GM12891 (cell line): ENCODE measurements at regions not wholly inside any gene's neighbourhood (a gene's known extent, or its start where the extent isn't known, plus 50 kb on each side); places are given as distances from the start of the nearest gene placed in this dataset.

Experiments
- DNase-seq: peaks from one replicate; pipeline ENCODE4 v3.0.0; 2011; ENCODE audit warnings: low spot score; ENCODE audit not compliant: insufficient read length
- FAIRE-seq: peaks from 2 replicates; lab custom pipeline; 2011; peaks lifted over from hg19 to GRCh38; lab: Jason Lieb, UNC
- PAX5 ChIP-seq: IDR thresholded peaks from 2 replicates; pipeline ENCODE4 v1.6.1; 2011; ENCODE audit warnings: low read length, moderate library complexity, mild to moderate bottlenecking; ENCODE audit not compliant: insufficient read depth, severe bottlenecking
- POLR2A ChIP-seq: IDR thresholded peaks from 2 replicates; pipeline ENCODE4 v1.6.1; 2011; ENCODE audit warnings: low read depth, low read length, control low read depth
- POLR2AphosphoS5 ChIP-seq: IDR thresholded peaks from 2 replicates; pipeline ENCODE4 v1.6.1; 2011; ENCODE audit warnings: low read depth, low read length, control low read depth
- POU2F2 ChIP-seq: IDR thresholded peaks from 2 replicates; pipeline ENCODE4 v1.6.1; 2011; ENCODE audit warnings: low read depth, mild to moderate bottlenecking, control low read depth, low read length, moderate library complexity
- SPI1 ChIP-seq: IDR thresholded peaks from 2 replicates; pipeline ENCODE4 v1.6.1; 2011; ENCODE audit warnings: low read depth, low read length, control low read depth
- TAF1 ChIP-seq: IDR thresholded peaks from 2 replicates; pipeline ENCODE4 v1.6.1; 2011; ENCODE audit warnings: low read depth, low read length, control low read depth

DNA sequence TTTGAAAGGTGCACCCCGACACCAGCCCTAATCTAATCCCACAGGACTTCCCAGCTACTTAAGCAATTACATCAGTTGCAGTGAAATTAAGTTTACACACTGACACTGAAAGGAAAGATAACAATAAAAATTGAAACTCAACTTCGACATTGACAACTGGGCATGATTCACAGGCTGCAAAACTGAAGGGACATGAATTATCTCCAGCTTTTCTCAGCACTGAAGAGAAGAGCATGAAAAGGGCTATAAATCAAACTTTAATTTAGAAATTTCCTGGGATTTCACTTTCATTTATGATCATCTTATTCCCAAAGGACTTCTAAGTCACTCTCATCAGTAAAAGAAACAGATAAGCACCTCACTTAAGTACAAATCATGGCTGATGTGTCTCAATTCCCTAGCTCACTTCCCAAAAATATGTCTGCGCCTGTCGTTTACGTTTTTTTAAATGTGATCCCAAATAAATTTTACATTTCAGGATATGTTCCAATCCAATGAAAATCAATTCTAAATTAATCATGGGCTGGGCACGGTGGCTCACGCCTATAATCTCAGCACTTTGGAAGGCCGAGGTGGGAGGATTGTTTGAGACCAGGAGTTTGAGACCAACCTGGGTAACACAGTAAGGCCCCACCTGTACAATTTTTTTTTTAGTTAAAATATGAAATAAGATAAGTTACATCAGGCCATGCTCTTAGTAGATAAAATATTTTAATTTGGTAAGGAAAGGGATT, 134.4 kb upstream of the TBL1X start:
- no peak for FAIRE-seq
- DNase-seq: no peak
- no peak for TF ChIP-seq SPI1
- no peak for TF ChIP-seq POU2F2
- TF ChIP-seq POLR2A: no peak
- no peak for TF ChIP-seq TAF1
- TF ChIP-seq POLR2AphosphoS5: no peak
- TF ChIP-seq PAX5: no peak

DNA sequence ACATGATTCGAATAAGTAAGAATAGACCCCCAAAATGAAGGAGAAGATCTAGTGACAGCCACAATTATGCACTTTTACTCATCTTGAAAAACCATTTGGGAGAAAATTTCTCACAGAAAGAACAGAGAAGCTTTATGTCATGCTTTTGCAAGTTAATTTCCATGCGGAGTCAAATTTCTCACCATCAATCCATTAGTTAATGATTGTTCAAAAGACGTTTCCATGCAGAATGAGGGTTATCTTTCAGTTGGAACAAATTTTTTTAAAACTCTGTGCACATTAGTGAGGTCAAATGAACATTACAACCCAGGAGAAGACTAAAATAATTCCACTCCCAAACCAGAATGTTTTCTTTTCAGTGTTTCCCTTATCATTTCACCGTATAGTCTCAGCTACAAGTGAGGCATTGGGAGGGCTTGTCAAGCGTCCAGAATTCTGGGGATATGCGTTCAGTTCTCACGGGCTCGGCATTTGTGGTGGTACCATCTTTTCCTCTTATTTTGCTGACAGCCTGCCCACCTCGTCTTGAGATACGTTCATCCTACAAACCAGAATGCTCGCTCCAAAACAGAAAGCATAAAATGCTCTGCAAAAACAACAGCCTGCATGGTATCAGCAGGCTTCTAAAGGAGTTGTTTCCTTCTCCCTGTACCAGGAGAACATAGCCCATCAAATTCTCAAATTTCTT, 130.8 kb upstream of the TBL1X start:
- DNase-seq (no peak), FAIRE-seq (no peak)
- TF ChIP-seq POU2F2: no peak

DNA sequence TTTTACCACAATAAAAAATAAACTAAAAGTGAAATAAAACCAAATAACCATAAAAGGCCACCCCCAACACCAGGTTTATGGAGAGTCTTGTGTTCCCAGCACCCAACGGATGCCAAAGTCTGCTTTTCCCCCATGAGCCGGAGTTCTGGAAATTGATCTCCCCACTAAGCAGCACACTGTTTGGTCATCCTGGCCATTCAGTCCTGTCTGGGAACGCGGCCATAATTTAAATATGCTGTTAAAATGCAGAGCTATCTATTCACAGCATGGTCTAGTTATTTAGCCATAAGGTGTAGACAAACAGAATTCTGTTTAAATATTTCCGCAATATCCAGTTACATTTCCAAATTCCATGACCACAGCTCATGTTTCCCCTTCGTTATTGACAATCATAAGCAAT, 129.6 kb upstream of the TBL1X start:
- FAIRE-seq (no peak), DNase-seq (no peak)
- no peak for TF ChIP-seq POLR2A
- no peak for TF ChIP-seq POLR2AphosphoS5
- no peak for TF ChIP-seq POU2F2

DNA sequence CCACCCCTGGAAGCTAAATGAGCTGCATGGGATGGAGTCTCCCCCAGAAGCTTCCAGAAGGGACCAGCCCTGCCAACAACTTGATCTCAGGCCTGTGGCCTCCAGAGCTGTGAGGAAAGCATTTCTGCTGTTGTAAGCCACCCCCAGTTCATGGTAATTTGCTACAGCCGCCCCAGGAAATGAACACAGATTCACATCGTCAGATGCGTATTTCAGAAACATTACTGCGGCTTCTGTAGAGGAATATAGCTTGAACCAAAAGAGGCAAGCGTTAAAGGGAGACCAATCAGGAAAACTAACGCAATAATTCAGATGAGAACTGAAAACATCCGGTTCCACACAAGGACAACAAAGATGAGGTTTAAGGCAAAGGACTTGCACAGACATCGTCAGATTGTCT, 128.4 kb upstream of the TBL1X start:
- DNase-seq: no peak
- FAIRE-seq: no peak
- TF ChIP-seq PAX5 (no peak), POLR2A (no peak), SPI1 (no peak), TAF1 (no peak), POLR2AphosphoS5 (no peak), POU2F2 (no peak)

DNA sequence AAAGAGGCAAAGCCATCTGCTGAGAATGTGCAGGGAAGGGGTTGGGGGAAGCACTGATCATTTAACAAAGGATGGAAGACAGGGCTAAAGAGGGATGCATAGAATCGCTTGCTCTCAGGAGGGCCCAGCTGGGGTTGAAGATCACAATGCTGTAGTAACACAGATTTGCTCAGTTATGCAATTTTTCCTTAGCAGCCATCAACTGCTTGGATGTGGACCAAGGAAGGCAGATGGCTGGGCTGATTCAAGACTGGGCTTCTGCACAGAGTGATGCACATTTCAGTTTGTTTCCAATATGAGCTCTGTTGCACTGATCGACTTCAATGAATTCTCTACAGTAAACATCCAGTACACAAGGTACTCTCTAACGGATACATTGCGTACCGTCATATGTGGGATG, 127.8 kb upstream of the TBL1X start:
- no peak for TF ChIP-seq POLR2AphosphoS5
- TF ChIP-seq TAF1: no peak
- no peak for TF ChIP-seq PAX5
- no peak for TF ChIP-seq POU2F2
- no peak for TF ChIP-seq POLR2A
- TF ChIP-seq SPI1: no peak
- DNase-seq (no peak), FAIRE-seq (no peak)

DNA sequence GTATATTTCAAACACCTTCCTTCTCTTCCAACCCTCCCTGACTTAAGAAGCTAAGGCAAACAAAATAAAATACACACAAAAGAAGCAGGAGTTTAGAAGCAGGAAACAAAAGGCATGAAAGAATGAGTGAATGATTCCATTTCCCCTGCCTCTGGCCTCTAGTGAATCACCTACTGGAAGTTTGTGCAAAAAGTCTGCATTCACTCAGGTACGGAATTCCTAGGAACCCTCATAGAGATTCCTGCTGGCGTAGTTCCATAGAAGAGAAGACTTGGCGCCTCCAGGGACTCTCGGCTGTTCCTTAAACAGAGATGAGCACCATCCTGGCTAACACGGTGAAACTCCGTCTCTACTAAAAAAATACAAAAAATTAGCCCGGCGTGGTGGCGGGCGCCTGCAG, 125.9 kb upstream of the TBL1X start:
- TF ChIP-seq TAF1 (no peak), POLR2A (no peak), SPI1 (no peak), POU2F2 (no peak), PAX5 (no peak), POLR2AphosphoS5 (no peak)
- DNase-seq: no peak
- no peak for FAIRE-seq

- FAIRE-seq (no peak), DNase-seq (no peak)
- TF ChIP-seq POU2F2 (no peak), POLR2AphosphoS5 (no peak), TAF1 (no peak), SPI1 (no peak), PAX5 (no peak), POLR2A (no peak)
These were observed 125.0 kb upstream of the TBL1X start for GRCh38 chrX:9339603-9340491.

DNA sequence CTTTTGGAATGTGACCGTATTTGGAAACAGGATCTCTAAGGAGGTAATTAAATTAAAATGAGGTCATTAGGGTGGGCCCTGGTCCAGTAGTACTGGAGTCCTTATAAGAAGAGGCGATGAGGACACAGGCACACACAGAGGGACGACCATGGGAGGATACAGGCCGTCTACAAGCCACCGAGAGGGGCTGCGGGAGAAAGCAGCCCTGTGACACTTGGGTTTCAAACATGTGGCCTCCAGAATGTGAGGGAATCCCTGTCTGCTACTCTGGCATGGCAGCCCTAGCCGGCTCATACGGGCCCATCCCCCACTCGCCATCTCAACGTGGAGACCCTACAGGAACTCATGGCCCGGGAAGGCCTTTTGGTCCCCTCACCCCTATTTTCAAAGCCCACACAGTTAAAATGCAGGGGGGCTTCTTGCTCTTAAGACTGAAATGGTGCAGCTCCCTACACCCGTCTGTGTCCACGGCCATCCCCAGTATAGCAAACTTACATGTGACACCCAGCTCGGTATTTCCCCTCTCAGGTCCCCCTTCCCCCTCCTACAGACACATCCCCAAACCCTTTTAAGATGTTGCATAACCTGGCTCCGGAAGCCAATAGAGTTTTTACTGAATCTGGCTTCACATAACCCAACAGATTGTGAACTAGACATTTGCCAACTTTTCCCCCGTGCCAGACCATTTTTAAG, 124.1 kb upstream of the TBL1X start:
- DNase-seq: no peak
- no peak for TF ChIP-seq SPI1
- no peak for TF ChIP-seq POLR2A
- no peak for TF ChIP-seq TAF1
- no peak for TF ChIP-seq PAX5
- no peak for TF ChIP-seq POLR2AphosphoS5
- no peak for TF ChIP-seq POU2F2
- peak; percentile 16 for FAIRE-seq
